ENCODE measurements at regions not wholly inside any gene's neighbourhood (a gene's known extent, or its start where the extent isn't known, plus 50 kb on each side); places are given as distances from the start of the nearest gene placed in this dataset.

DNA sequence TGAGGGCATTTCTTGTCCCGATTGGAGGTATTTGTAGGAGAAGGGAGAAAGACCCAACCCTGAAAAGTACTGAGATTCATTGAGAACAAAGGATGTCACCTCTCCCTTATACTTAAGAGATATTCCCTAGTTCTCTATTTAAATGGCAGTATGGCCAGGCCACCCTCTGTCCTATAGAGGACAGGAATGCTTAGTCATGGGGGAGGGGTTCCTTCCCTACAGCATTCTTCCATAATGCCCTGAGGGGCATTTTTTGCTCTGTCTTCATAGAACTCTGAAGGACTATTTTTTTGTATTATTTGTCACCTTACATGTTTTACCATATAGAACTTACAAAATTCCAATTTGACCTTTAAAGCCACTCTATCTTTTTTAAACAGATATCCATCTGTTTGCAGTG, 176.3 kb downstream of the TMEM161B start:
- TF ChIP-seq CTCF (conservative IDR thresholded peaks at IDR 0.05; ENCODE audit: low read length) (no peak), EZH2phosphoT487 (IDR thresholded peaks at IDR 0.05; ENCODE audit: borderline replicate concordance, low read depth, low read length) (no peak)

All from OCI-LY7 (cell line).